GM12878 (cell line): ENCODE measurements at regions not wholly inside any gene's neighbourhood (a gene's known extent, or its start where the extent isn't known, plus 50 kb on each side); places are given as distances from the start of the nearest gene placed in this dataset.

Experiments
- ATAC-seq: fragments of 200-7000 bp; cut with Tn5 transposase; 3 replicates; pipeline ENCODE4 v1.9.1; 2020; ENCODE audit warnings: mild to moderate bottlenecking, moderate library complexity
- BruUV-seq: library from RNA; stranded (reverse); fragments of 400-500 nt; replicated peaks from 2 replicates; lab custom pipeline; 2021; lab: Mats Ljungman, UMichigan
- CTCF ChIA-PET: fragments of 300-600 bp; sonication (Branson Sonifier 250); formaldehyde crosslinking; extraction: SDS; loops from one replicate; lab custom pipeline; 2021; ENCODE audit warnings: inconsistent platforms; lab: Yijun Ruan, JAX
- POLR2A ChIA-PET: fragments of 350-600 bp; formaldehyde crosslinking; extraction: SDS; loops from one replicate; lab custom pipeline; 2021; ENCODE audit warnings: inconsistent platforms; lab: Charles Lee
- RAD21 ChIA-PET: fragments of 300-600 bp; sonication (Branson Sonifier 250); formaldehyde crosslinking; loops from one replicate; lab custom pipeline; 2023; ENCODE audit warnings: antibody characterized with exemption; ENCODE audit not compliant: unreplicated experiment; lab: Charles Lee
- SMC1A ChIA-PET: fragments of 300-600 bp; sonication (Branson Sonifier 250); formaldehyde crosslinking; loops from one replicate; lab custom pipeline; 2023; ENCODE audit not compliant: unreplicated experiment, uncharacterized antibody; lab: Charles Lee
- DNase-seq: peaks from one replicate; pipeline ENCODE4 v3.0.0-alpha.2; 2011; ENCODE audit warnings: low read depth, low spot score
- FAIRE-seq: peaks from 3 replicates; lab custom pipeline; 2011; peaks lifted over from hg19 to GRCh38; lab: Jason Lieb, UNC
- H2AFZ ChIP-seq: 2 replicates; pipeline ENCODE4 v1.6.0; 2011; ENCODE audit warnings: low read depth, low read length, control low read depth; ENCODE audit not compliant: control insufficient read depth
- H3K27ac ChIP-seq: 2 replicates; pipeline ENCODE4 v1.5.1; 2011; ENCODE audit warnings: control low read depth; ENCODE audit not compliant: control insufficient read depth, insufficient read depth
- H3K27me3 ChIP-seq, 2 experiments: replicated peaks in 1 of 2; 2 replicates each; pipeline versions ENCODE4 v1.6.0 to v1.6.1; 2011; ENCODE audit warnings: low read length in 1 of 2; ENCODE audit not compliant: control insufficient read depth in 2 of 2, insufficient read depth in 2 of 2
- H3K36me3 ChIP-seq, 2 experiments: 2 replicates each; pipeline ENCODE4 v1.5.1; 2011; ENCODE audit warnings: low read length in 1 of 2; ENCODE audit not compliant: control insufficient read depth in 2 of 2, insufficient read depth in 2 of 2
- H3K4me1 ChIP-seq: 2 replicates; pipeline ENCODE4 v1.6.1; 2011; ENCODE audit warnings: mild to moderate bottlenecking, low read length, moderate library complexity, mixed read lengths; ENCODE audit not compliant: control insufficient read depth, insufficient read depth
- H3K4me2 ChIP-seq: 2 replicates; pipeline ENCODE4 v1.6.0; 2011; ENCODE audit warnings: control low read depth; ENCODE audit not compliant: control insufficient read depth, insufficient read depth
- H3K4me3 ChIP-seq: fragments of 200-600 bp; sonication (generic); 2 replicates; pipeline ENCODE4 v1.5.1; 2016
- H3K79me2 ChIP-seq: 2 replicates; pipeline ENCODE4 v1.6.0; 2011; ENCODE audit warnings: low read length; ENCODE audit not compliant: control insufficient read depth, insufficient read depth
- H3K9ac ChIP-seq: 2 replicates; pipeline ENCODE4 v1.8.0; 2011; ENCODE audit warnings: low read length, control low read depth, mixed read lengths; ENCODE audit not compliant: control insufficient read depth, insufficient read depth
- H3K9me3 ChIP-seq: replicated peaks from 3 replicates; pipeline ENCODE4 v1.5.1; 2011; ENCODE audit warnings: mild to moderate bottlenecking, low read length; ENCODE audit not compliant: control insufficient read depth, insufficient read depth
- H4K20me1 ChIP-seq: 2 replicates; pipeline ENCODE4 v1.6.0; 2011; ENCODE audit not compliant: control insufficient read depth, insufficient read depth
- ATF2 ChIP-seq: IDR thresholded peaks from 2 replicates; pipeline ENCODE4 v1.6.1; 2012; ENCODE audit warnings: low read length, inconsistent platforms
- BRCA1 ChIP-seq: IDR thresholded peaks from 2 replicates; pipeline ENCODE4 v1.6.1; 2011; ENCODE audit warnings: low read depth, low read length, improper control_type of control experiment
- CBX5 ChIP-seq: sonication (generic); IDR thresholded peaks from 2 replicates; pipeline ENCODE4 v1.6.1; 2016; ENCODE audit warnings: low read depth, moderate library complexity, mild to moderate bottlenecking, inconsistent platforms
- FOXM1 ChIP-seq: IDR thresholded peaks from 2 replicates; pipeline ENCODE4 v1.6.1; 2012; ENCODE audit warnings: low read depth, mild to moderate bottlenecking, inconsistent platforms, low read length, moderate library complexity
- HCFC1 ChIP-seq: fragments of 150-350 bp; IDR thresholded peaks from 2 replicates; pipeline ENCODE4 v1.6.1; 2014; ENCODE audit warnings: low read length
- JUND ChIP-seq: IDR thresholded peaks from 2 replicates; pipeline ENCODE4 v1.6.1; 2012; ENCODE audit warnings: low read depth, mild to moderate bottlenecking, low read length, improper control_type of control experiment, moderate library complexity
- NKRF ChIP-seq: fragments of 450-650 bp; conservative IDR thresholded peaks from 2 replicates; pipeline ENCODE4 v1.6.1; 2017; ENCODE audit warnings: mild to moderate bottlenecking, moderate library complexity
- PBX3 ChIP-seq: IDR thresholded peaks from 2 replicates; pipeline ENCODE4 v1.6.1; 2011; ENCODE audit warnings: mild to moderate bottlenecking, low read depth, low read length, moderate library complexity; ENCODE audit not compliant: insufficient replicate concordance
- POLR2AphosphoS2 ChIP-seq: IDR thresholded peaks from 2 replicates; pipeline ENCODE4 v1.6.1; 2011; ENCODE audit warnings: low read depth, mild to moderate bottlenecking, low read length, improper control_type of control experiment, moderate library complexity
- RB1 ChIP-seq: fragments of 450-650 bp; formaldehyde crosslinking; IDR thresholded peaks from 2 replicates; pipeline ENCODE4 v1.6.1; 2017; ENCODE audit warnings: mild to moderate bottlenecking, borderline replicate concordance
- STAT1 ChIP-seq: fragments of 450-650 bp; conservative IDR thresholded peaks from 2 replicates; pipeline ENCODE4 v1.6.1; 2014; ENCODE audit warnings: antibody characterized with exemption, mild to moderate bottlenecking
- TAF1 ChIP-seq: IDR thresholded peaks from 2 replicates; pipeline ENCODE4 v1.6.1; 2011; ENCODE audit warnings: mild to moderate bottlenecking, low read depth, low read length, borderline replicate concordance
- YY1 ChIP-seq: IDR thresholded peaks from 2 replicates; pipeline ENCODE4 v1.6.1; 2011; ENCODE audit warnings: low read depth, mild to moderate bottlenecking, low read length
- ZNF24 ChIP-seq: fragments of 450-650 bp; IDR thresholded peaks from 2 replicates; pipeline ENCODE4 v1.6.1; 2017; ENCODE audit warnings: antibody characterized with exemption, mild to moderate bottlenecking
- ZSCAN29 ChIP-seq: fragments of 450-650 bp; IDR thresholded peaks from 2 replicates; pipeline ENCODE4 v1.6.1; 2017; ENCODE audit warnings: mild to moderate bottlenecking, moderate library complexity
- WGBS: methylation state at CpG from one replicate; pipeline ENCODE4 v1.1.6; 2016; ENCODE audit warnings: low lambda C conversion rate; ENCODE audit not compliant: insufficient replicate concordance, insufficient coverage; ENCODE audit errors: missing lambda C conversion rate; 5-methylcytosine and 5-hydroxymethylcytosine counted together
- in situ Hi-C: fragments of 300-500 bp; cut with MboI; formaldehyde crosslinking; loops from 9 replicates; pipeline ENCODE4 v1.14.3; 2018; ENCODE audit warnings: mixed read lengths
- intact Hi-C: fragments of 100-400 bp; cut with micrococcal nuclease; formaldehyde crosslinking; loops from one replicate; pipeline ENCODE4 v1.14.2; 2022; ENCODE audit not compliant: unreplicated experiment

DNA sequence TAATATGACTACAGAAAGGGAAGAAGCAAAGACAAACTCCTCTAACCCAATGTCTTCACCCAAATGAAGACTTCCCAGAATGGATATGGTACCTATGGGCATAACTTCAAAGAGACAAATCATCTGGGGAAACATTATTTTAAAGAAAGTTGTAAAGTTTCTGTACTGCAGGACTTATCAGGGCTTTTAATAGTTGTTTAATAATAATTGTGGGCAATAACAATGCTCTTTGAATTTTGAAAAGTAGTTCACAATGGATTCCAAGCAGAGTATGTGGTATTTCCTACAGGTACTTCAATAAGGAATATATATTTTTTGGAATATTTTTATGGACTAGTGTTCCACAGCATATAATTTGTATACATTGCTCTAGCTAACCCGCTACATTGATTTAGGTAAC is 503.1 kb downstream of the MCTP2 start:
- Histone ChIP-seq H3K9me3 (no peaks in the 10 kb centered on the region), H3K4me2 (no peak overlapping the region), H3K4me1 (no peaks in the 10 kb centered on the region), H3K36me3 (no peaks in the 10 kb centered on the region), H4K20me1 (no peaks in the 10 kb centered on the region), H2AFZ (no peak overlapping the region), H3K79me2 (no peaks in the 10 kb centered on the region), H3K4me3 (no peak overlapping the region)
- SMC1A ChIA-PET = no interaction called here
- no peak for DNase-seq
- BruUV-seq = no TSS peak
- WGBS = 43% methylated on average over 1 of the region's 1 CpG
- in situ Hi-C loops = no loop called here
- RAD21 ChIA-PET = no interaction called here
- no peak for TF ChIP-seq PBX3
- TF ChIP-seq, all 136 proteins: peak for 0
- CTCF ChIA-PET = no interaction called here
- POLR2A ChIA-PET = no interaction called here
- Histone ChIP-seq H3K27me3 (no peaks in the 10 kb centered on the region), H3K9ac (no peak overlapping the region), H3K27ac (no peak overlapping the region)
- FAIRE-seq = no peak
- intact Hi-C loops = no loop called here
- no peak for ATAC-seq

GRCh38 chr15:94736236-94736635 is 504.9 kb downstream of the MCTP2 start:
- no peaks in the 10 kb centered on the region for H3K4me1 ChIP-seq
- H3K4me3 ChIP-seq = no peak overlapping the region
- no peaks in the 10 kb centered on the region for H3K79me2 ChIP-seq
- FAIRE-seq (no peak), ATAC-seq (no peak), DNase-seq (no peak)
- in situ Hi-C loops = no loop called here
- H3K27ac ChIP-seq = no peak overlapping the region
- ChIA-PET POLR2A (no interaction called here), RAD21 (no interaction called here), CTCF (no interaction called here), SMC1A (no interaction called here)
- no TSS peak for BruUV-seq
- no peak overlapping the region for H2AFZ ChIP-seq
- H3K4me2 ChIP-seq = no peak overlapping the region
- H4K20me1 ChIP-seq = no peaks in the 10 kb centered on the region
- H3K9ac ChIP-seq = no peak overlapping the region
- no peaks in the 10 kb centered on the region for H3K27me3 ChIP-seq
- no peaks in the 10 kb centered on the region for H3K36me3 ChIP-seq
- intact Hi-C loops = no loop called here
- H3K9me3 ChIP-seq = no peaks in the 10 kb centered on the region
- TF ChIP-seq POLR2AphosphoS2 (no peak), HCFC1 (no peak), JUND (no peak), ZSCAN29 (no peak), STAT1 (no peak), BRCA1 (no peak), CBX5 (no peak), ATF2 (no peak), RB1 (no peak), YY1 (no peak), ZNF24 (no peak), FOXM1 (no peak), NKRF (no peak), TAF1 (no peak)
